ENCODE measurements at regions not wholly inside any gene's neighbourhood (a gene's known extent, or its start where the extent isn't known, plus 50 kb on each side); places are given as distances from the start of the nearest gene placed in this dataset.

GRCh38 chr18:57202881-57203280, 56.0 kb downstream of the BOD1L2 start:
- no peak for TF ChIP-seq CTCF (conservative IDR thresholded peaks at IDR 0.05; ENCODE audit: control insufficient read depth, insufficient read depth, low read depth, low read length)

GRCh38 chr18:57205641-57206040, 58.8 kb downstream of the BOD1L2 start:
- no peak for TF ChIP-seq CTCF (conservative IDR thresholded peaks at IDR 0.05; ENCODE audit: control insufficient read depth, insufficient read depth, low read depth, low read length)
- no peak for DNase-seq (ENCODE audit: low read depth)
- H3K4me3 ChIP-seq (ENCODE audit: control insufficient read depth, low read depth, low read length), result no peak overlapping the region

More at GRCh38 chr18:57202881-57203280, 56.0 kb downstream of the BOD1L2 start:
- no peak for DNase-seq (ENCODE audit: low read depth)
- no peak overlapping the region for H3K4me3 ChIP-seq (ENCODE audit: control insufficient read depth, low read depth, low read length)

GRCh38 chr18:57207124-57207916, 60.4 kb downstream of the BOD1L2 start:
- no peak for TF ChIP-seq CTCF (conservative IDR thresholded peaks at IDR 0.05; ENCODE audit: control insufficient read depth, insufficient read depth, low read depth, low read length)
- no peak for DNase-seq (ENCODE audit: low read depth)
- H3K4me3 ChIP-seq (ENCODE audit: control insufficient read depth, low read depth, low read length), result no peak overlapping the region

- DNase-seq (ENCODE audit: low read depth), result no peak
- H3K4me3 ChIP-seq (ENCODE audit: control insufficient read depth, low read depth, low read length), result no peak overlapping the region
Measured at GRCh38 chr18:57208047-57208446, 61.2 kb downstream of the BOD1L2 start.

GRCh38 chr18:57209713-57210106, 62.8 kb downstream of the BOD1L2 start:
- DNase-seq (ENCODE audit: low read depth), result no peak

More at GRCh38 chr18:57208047-57208446, 61.2 kb downstream of the BOD1L2 start:
- no peak for TF ChIP-seq CTCF (conservative IDR thresholded peaks at IDR 0.05; ENCODE audit: control insufficient read depth, insufficient read depth, low read depth, low read length)

GRCh38 chr18:57210107-57210715, 63.3 kb downstream of the BOD1L2 start:
- peak; percentile 61 for DNase-seq (ENCODE audit: low read depth)
- no peak for TF ChIP-seq CTCF (conservative IDR thresholded peaks at IDR 0.05; ENCODE audit: control insufficient read depth, insufficient read depth, low read depth, low read length)
- H3K4me3 ChIP-seq (ENCODE audit: control insufficient read depth, low read depth, low read length), result no peak overlapping the region

More at GRCh38 chr18:57209713-57210106, 62.8 kb downstream of the BOD1L2 start:
- no peak overlapping the region for H3K4me3 ChIP-seq (ENCODE audit: control insufficient read depth, low read depth, low read length)
- TF ChIP-seq CTCF (conservative IDR thresholded peaks at IDR 0.05; ENCODE audit: control insufficient read depth, insufficient read depth, low read depth, low read length), result no peak

Measured in fibroblast of mammary gland (primary cell).